Tibial nerve (tissue), 4 donors: ENCODE measurements at regions not wholly inside any gene's neighbourhood (a gene's known extent, or its start where the extent isn't known, plus 50 kb on each side); places are given as distances from the start of the nearest gene placed in this dataset.

Experiments used
- CTCF ChIP-seq, 5 experiments: fragments of 200-600 bp in 3 of 5; fragments of 450-650 bp in 2 of 5; sonication (generic) in 3 of 5; IDR thresholded peaks; one replicate each; pipeline ENCODE4 v1.5.1; 2016 to 2019; ENCODE audit warnings: antibody characterized with exemption in 5 of 5, mild to moderate bottlenecking in 3 of 5, moderate library complexity in 2 of 5
- EP300 ChIP-seq, 2 donors: sonication (generic); formaldehyde crosslinking; IDR thresholded peaks; one replicate each; pipeline ENCODE4 v1.6.1; 2017; ENCODE audit warnings: antibody characterized with exemption in 2 of 2, mild to moderate bottlenecking in 1 of 2

DNA sequence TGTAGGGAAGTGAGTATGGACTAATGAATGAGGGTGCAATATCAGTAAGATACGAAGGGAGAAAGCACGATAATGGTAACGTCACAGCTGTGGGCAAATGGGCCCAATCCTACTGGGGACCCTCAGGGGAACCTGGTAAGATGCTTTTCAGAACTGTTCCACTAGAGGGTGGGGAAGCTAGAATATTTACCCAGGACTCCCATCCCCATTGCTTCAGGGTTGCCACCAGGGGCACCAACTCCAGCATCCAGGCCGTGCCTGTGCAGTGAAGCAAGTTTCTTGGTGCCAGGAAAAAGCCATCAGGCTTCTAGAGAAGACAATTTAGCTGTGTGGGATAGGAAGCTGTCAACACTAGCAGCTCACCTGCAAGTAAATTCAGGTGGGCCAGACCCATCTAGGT, 409.3 kb downstream of the AGTPBP1 start:
- TF ChIP-seq CTCF (IDR thresholded peaks at IDR 0.05) = no peak
- TF ChIP-seq EP300 (IDR thresholded peaks at IDR 0.05) = no peak
